ENCODE measurements at regions not wholly inside any gene's neighbourhood (a gene's known extent, or its start where the extent isn't known, plus 50 kb on each side); places are given as distances from the start of the nearest gene placed in this dataset.

- Mint-ChIP-seq H3K4me1 (ENCODE audit: low read depth) (no peaks in the 10 kb centered on the region), H3K36me3 (no peaks in the 10 kb centered on the region), H3K4me3 (no peak overlapping the region), H3K27ac (no peak overlapping the region), H3K27me3 (peaks cover 2% of the 10 kb centered on the region), H3K9me3 (ENCODE audit: low read depth) (peaks cover under 1% of the 10 kb centered on the region)
These were observed 187.3 kb upstream of the TNP1 start for GRCh38 chr2:217047209-217047608.

DNA sequence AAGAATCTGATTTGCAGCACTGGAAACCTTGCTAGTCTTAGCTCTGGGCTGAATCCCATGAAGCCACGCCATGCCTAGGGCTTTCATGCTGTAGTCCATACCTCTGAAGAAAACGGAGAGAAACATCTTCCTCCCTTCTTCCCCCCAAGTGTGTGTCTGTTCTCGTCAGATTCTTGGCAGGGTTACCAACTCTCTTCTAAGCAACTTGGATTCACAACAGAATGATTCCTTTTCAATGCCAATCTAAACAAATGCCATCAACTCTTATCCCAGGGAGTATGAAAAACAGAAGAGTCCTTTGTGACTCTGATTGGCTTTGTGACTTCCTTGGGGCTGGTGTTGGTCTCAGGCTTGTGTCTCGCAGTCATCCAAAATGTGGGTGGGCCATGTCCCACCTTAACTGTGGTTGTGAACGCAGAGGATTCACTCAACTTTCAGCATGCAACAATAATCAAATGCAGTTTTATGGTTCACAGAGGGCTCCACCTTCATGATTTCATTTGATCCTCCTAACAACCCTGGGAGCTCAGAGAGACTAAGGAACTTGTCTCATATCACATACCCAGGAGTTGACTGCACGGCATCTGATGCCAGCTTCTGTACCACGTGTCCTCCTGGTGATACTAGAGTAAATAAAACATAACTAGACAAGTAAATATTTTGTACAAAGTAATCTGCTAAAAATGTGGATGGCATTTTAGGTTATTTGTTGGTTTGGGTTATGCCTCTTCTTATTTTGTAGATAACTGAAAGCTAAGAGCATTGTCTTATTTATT is 186.0 kb upstream of the TNP1 start:
- no peaks in the 10 kb centered on the region for H3K36me3 Mint-ChIP-seq
- H3K9me3 Mint-ChIP-seq (ENCODE audit: low read depth): peaks cover 4% of the 10 kb centered on the region
- no peak overlapping the region for H3K27ac Mint-ChIP-seq
- no peak overlapping the region for H3K4me3 Mint-ChIP-seq
- H3K4me1 Mint-ChIP-seq (ENCODE audit: low read depth): no peaks in the 10 kb centered on the region
- H3K27me3 Mint-ChIP-seq: peaks cover 4% of the 10 kb centered on the region

DNA sequence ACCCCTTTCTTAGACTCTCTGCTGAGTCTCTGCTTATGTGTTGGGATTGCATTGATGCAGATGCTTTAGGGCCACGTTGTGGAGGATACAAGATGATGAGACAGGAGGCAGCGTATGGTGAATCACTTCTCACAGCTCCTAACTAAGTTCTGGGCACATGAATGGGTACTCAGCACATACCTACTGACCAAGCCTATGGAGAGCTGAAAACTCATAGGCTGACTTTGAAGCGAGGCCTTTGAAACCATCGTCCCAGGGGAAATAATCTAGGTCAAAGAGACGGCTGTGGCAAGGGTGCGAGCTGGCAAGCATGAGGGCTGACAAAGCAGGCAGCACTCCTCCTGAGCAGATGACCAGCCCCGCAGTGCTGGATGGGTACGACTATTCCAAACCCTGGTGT is 180.2 kb upstream of the TNP1 start:
- Mint-ChIP-seq H3K27ac (no peak overlapping the region), H3K9me3 (ENCODE audit: low read depth) (peaks cover 4% of the 10 kb centered on the region), H3K27me3 (peaks cover 2% of the 10 kb centered on the region), H3K4me1 (ENCODE audit: low read depth) (no peaks in the 10 kb centered on the region), H3K4me3 (no peak overlapping the region), H3K36me3 (no peaks in the 10 kb centered on the region)

GRCh38 chr2:217038001-217038400 is 178.1 kb upstream of the TNP1 start:
- H3K4me3 Mint-ChIP-seq: no peak overlapping the region
- H3K9me3 Mint-ChIP-seq (ENCODE audit: low read depth): peaks cover 4% of the 10 kb centered on the region
- no peaks in the 10 kb centered on the region for H3K36me3 Mint-ChIP-seq
- peaks cover 2% of the 10 kb centered on the region for H3K27me3 Mint-ChIP-seq
- no peak overlapping the region for H3K27ac Mint-ChIP-seq
- H3K4me1 Mint-ChIP-seq (ENCODE audit: low read depth): no peaks in the 10 kb centered on the region

DNA sequence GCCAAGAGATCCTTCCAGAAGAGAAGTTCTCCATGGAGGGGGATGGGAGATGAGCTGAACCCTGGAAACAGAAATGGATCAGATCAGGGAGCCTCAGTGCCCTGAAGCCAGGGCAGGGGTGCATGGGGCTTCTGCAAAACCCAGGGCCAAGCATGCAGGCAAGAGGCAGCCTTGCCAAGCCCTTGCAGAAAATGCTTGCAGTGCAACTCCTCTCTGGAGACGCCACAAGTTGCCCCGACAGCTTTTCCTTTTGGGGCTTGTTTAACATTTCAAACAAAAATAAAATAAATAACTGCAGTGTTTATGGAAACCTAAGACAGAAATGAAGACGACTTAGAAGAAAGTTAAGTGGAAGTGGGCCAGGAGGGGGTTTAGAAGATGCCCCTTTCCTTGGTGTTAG is 177.5 kb upstream of the TNP1 start:
- peaks cover 4% of the 10 kb centered on the region for H3K9me3 Mint-ChIP-seq (ENCODE audit: low read depth)
- H3K27me3 Mint-ChIP-seq: peaks cover 2% of the 10 kb centered on the region
- H3K4me3 Mint-ChIP-seq: no peak overlapping the region
- H3K4me1 Mint-ChIP-seq (ENCODE audit: low read depth): no peaks in the 10 kb centered on the region
- H3K27ac Mint-ChIP-seq: no peak overlapping the region
- no peaks in the 10 kb centered on the region for H3K36me3 Mint-ChIP-seq

DNA sequence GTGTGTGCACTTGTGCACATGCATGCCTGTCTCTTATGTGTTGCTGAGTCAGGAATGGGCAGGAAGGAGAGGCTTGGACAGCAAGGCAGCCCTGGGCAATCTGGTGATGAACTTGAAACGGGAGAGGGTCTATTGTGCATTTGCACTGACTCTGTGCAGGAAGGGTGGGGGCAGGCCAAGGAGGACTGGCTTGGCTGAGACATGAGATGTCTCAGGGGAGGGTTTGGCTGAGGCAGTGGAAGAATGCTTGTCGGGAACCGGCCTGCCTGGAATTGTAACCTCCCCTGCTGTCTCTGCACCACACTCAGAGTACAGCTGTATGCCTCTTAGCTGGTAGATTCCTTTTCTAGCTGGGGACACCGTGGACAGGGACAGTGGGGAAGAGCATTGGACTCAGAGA is 176.1 kb upstream of the TNP1 start:
- H3K27ac Mint-ChIP-seq: no peak overlapping the region
- no peaks in the 10 kb centered on the region for H3K9me3 Mint-ChIP-seq (ENCODE audit: low read depth)
- no peak overlapping the region for H3K4me3 Mint-ChIP-seq
- no peaks in the 10 kb centered on the region for H3K4me1 Mint-ChIP-seq (ENCODE audit: low read depth)
- no peaks in the 10 kb centered on the region for H3K36me3 Mint-ChIP-seq
- no peaks in the 10 kb centered on the region for H3K27me3 Mint-ChIP-seq

GRCh38 chr2:217033186-217033585 is 173.3 kb upstream of the TNP1 start:
- H3K27ac Mint-ChIP-seq: no peak overlapping the region
- H3K4me3 Mint-ChIP-seq: no peak overlapping the region
- no peaks in the 10 kb centered on the region for H3K36me3 Mint-ChIP-seq
- H3K4me1 Mint-ChIP-seq (ENCODE audit: low read depth): no peaks in the 10 kb centered on the region
- H3K27me3 Mint-ChIP-seq: peaks cover 5% of the 10 kb centered on the region
- no peaks in the 10 kb centered on the region for H3K9me3 Mint-ChIP-seq (ENCODE audit: low read depth)

DNA sequence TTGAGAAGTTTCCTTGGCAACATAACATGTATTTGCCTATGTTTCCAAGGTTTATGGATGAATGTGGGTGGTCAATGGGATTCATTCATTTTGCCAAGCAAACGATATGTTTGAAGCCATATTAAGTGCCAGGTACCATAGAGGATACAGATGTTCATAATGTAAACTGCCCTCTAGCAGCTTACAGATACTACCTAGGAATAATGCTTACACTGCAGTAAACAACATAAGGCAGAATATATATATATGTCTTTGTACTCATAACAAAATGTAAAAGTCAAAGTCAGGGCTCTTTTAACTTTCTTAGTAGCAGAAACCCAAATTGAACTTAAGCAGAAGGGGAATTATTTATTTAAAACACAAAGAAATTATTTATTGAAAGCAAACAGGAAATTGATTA is 171.6 kb upstream of the TNP1 start:
- Mint-ChIP-seq H3K27ac (no peak overlapping the region), H3K27me3 (peaks cover 5% of the 10 kb centered on the region), H3K4me1 (ENCODE audit: low read depth) (no peaks in the 10 kb centered on the region), H3K9me3 (ENCODE audit: low read depth) (no peaks in the 10 kb centered on the region), H3K4me3 (no peak overlapping the region), H3K36me3 (no peaks in the 10 kb centered on the region)

DNA sequence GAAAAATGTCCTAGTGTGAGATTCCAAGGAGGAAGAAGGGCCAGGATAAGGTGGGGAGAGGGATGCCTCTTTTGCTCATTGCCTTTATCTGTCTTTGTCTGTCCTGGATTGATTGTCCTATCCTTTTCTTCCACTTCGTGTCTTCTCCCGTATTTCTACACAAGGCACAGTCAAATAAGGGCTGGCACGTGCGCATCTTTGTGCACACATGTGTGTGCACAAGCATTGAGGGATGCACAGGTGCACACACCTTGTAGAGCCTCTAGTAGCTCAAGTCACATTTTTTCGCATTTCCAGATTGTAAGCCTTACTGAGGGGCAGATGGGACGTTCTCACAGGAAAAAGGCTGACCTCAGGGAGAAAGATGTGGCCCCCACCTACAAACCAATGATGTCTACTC is 170.2 kb upstream of the TNP1 start:
- no peaks in the 10 kb centered on the region for H3K9me3 Mint-ChIP-seq (ENCODE audit: low read depth)
- H3K27ac Mint-ChIP-seq: no peak overlapping the region
- no peak overlapping the region for H3K4me3 Mint-ChIP-seq
- H3K27me3 Mint-ChIP-seq: peaks cover 5% of the 10 kb centered on the region
- no peaks in the 10 kb centered on the region for H3K4me1 Mint-ChIP-seq (ENCODE audit: low read depth)
- H3K36me3 Mint-ChIP-seq: no peaks in the 10 kb centered on the region

GRCh38 chr2:217028128-217028527 is 168.3 kb upstream of the TNP1 start:
- H3K4me1 Mint-ChIP-seq (ENCODE audit: low read depth): no peaks in the 10 kb centered on the region
- no peak overlapping the region for H3K27ac Mint-ChIP-seq
- peaks cover 5% of the 10 kb centered on the region for H3K27me3 Mint-ChIP-seq
- no peak overlapping the region for H3K4me3 Mint-ChIP-seq
- H3K9me3 Mint-ChIP-seq (ENCODE audit: low read depth): no peaks in the 10 kb centered on the region
- no peaks in the 10 kb centered on the region for H3K36me3 Mint-ChIP-seq

- Mint-ChIP-seq H3K27me3 (peaks cover 5% of the 10 kb centered on the region), H3K9me3 (ENCODE audit: low read depth) (no peaks in the 10 kb centered on the region), H3K36me3 (no peaks in the 10 kb centered on the region), H3K27ac (no peak overlapping the region), H3K4me1 (ENCODE audit: low read depth) (no peaks in the 10 kb centered on the region), H3K4me3 (no peak overlapping the region)
These were observed 167.6 kb upstream of the TNP1 start for GRCh38 chr2:217027414-217027813.

DNA sequence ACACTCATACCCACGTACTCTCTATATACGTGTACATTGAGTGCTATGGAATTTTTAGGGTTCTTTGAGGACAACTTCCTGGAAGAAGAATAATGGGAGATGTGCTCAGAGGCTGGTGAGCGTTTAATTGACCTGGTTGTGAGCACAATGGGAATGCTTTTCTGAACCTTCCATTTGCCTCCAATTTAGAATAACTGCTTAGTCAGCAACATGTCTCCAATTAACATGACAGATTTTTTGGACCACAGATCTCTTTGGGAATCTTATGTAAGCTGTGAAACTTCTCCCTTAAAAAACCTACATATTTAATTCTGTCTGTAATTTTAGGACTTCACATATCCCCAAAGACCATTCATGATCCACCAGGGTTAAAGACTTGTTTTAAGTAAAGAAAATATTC is 166.7 kb upstream of the TNP1 start:
- H3K36me3 Mint-ChIP-seq: no peaks in the 10 kb centered on the region
- no peaks in the 10 kb centered on the region for H3K9me3 Mint-ChIP-seq (ENCODE audit: low read depth)
- no peak overlapping the region for H3K4me3 Mint-ChIP-seq
- H3K4me1 Mint-ChIP-seq (ENCODE audit: low read depth): no peaks in the 10 kb centered on the region
- peaks cover 5% of the 10 kb centered on the region for H3K27me3 Mint-ChIP-seq
- H3K27ac Mint-ChIP-seq: no peak overlapping the region

DNA sequence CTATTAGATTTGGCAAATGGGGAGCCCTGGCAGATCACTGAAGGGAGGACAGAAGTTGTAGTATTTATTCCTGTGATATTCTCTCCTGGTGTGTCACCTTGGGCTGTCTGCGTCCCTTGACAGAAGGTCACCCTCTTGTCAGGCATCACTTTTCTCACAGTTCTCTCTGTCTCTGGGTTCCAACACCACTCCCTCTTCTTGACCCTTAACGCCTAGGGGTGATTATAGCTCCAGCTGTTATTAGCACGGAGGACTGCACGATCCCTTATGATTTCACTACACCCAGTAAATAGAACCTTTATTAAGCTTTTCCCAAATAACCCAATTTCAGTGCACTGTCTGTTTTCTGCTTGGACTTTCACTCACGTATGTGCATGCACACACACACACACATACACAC is 166.3 kb upstream of the TNP1 start:
- Mint-ChIP-seq H3K4me3 (no peak overlapping the region), H3K36me3 (no peaks in the 10 kb centered on the region), H3K9me3 (ENCODE audit: low read depth) (no peaks in the 10 kb centered on the region), H3K27ac (no peak overlapping the region), H3K4me1 (ENCODE audit: low read depth) (no peaks in the 10 kb centered on the region), H3K27me3 (peaks cover 5% of the 10 kb centered on the region)

GRCh38 chr2:217023611-217024010 is 163.7 kb upstream of the TNP1 start:
- Mint-ChIP-seq H3K27me3 (no peaks in the 10 kb centered on the region), H3K9me3 (ENCODE audit: low read depth) (no peaks in the 10 kb centered on the region), H3K4me3 (no peak overlapping the region), H3K36me3 (no peaks in the 10 kb centered on the region), H3K4me1 (ENCODE audit: low read depth) (no peaks in the 10 kb centered on the region), H3K27ac (no peak overlapping the region)

- H3K27me3 Mint-ChIP-seq: peaks cover 6% of the 10 kb centered on the region
- no peak overlapping the region for H3K4me3 Mint-ChIP-seq
- no peak overlapping the region for H3K27ac Mint-ChIP-seq
- H3K4me1 Mint-ChIP-seq (ENCODE audit: low read depth): peaks cover 2% of the 10 kb centered on the region
- H3K36me3 Mint-ChIP-seq: no peaks in the 10 kb centered on the region
- H3K9me3 Mint-ChIP-seq (ENCODE audit: low read depth): no peaks in the 10 kb centered on the region
These were observed 157.8 kb upstream of the TNP1 start for GRCh38 chr2:217017456-217018252.
